ENCODE measurements at regions not wholly inside any gene's neighbourhood (a gene's known extent, or its start where the extent isn't known, plus 50 kb on each side); places are given as distances from the start of the nearest gene placed in this dataset.

DNA sequence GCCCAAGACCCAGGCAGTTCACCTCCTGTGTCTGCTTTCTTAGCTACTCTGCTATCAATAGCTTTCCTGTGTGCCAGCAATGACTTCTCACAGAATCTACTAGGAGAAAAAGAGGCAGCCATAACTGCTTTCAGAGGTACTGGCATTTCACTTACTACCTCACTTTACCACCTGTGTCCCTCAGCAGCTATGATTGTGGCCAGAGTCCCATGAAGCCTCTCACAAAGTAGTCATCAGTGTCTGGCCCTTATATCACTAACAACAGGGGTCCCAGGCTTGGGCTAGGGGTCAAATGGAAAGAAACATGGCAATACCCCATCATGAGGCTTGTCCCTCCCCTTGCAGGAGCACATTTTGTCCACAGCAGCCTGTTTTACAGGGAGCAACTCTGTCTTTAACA, 62.7 kb upstream of the EPS8L3 start:
- TF ChIP-seq CTCF (IDR thresholded peaks at IDR 0.05; ENCODE audit: poor library complexity, severe bottlenecking), result no peak
- no peak for TF ChIP-seq EP300 (conservative IDR thresholded peaks at IDR 0.05; ENCODE audit: poor library complexity, severe bottlenecking)
- TF ChIP-seq REST (IDR thresholded peaks at IDR 0.05; ENCODE audit: borderline replicate concordance), result no peak
- no peak for TF ChIP-seq RAD21 (conservative IDR thresholded peaks at IDR 0.05)

All from neural cell (in vitro differentiated cells).